T47D (cell line): ENCODE measurements at regions not wholly inside any gene's neighbourhood (a gene's known extent, or its start where the extent isn't known, plus 50 kb on each side); places are given as distances from the start of the nearest gene placed in this dataset.

Experiments used
- DNase-seq, 2 experiments: peaks; one replicate each; pipeline versions ENCODE4 v3.0.0 to v3.0.0-alpha.2; 2011 to 2012; ENCODE audit warnings: low read depth in 1 of 2, low spot score in 1 of 2
- JUND ChIP-seq: IDR thresholded peaks from 2 replicates; pipeline ENCODE4 v1.6.1; 2012; ENCODE audit warnings: low read depth
- in situ Hi-C: cut with HindIII; loops from 2 replicates; pipeline ENCODE4 v1.10.0; 2016; ENCODE audit warnings: low sequenced_read_pairs, low pct_unique_long_range_greater_than_20kb

DNA sequence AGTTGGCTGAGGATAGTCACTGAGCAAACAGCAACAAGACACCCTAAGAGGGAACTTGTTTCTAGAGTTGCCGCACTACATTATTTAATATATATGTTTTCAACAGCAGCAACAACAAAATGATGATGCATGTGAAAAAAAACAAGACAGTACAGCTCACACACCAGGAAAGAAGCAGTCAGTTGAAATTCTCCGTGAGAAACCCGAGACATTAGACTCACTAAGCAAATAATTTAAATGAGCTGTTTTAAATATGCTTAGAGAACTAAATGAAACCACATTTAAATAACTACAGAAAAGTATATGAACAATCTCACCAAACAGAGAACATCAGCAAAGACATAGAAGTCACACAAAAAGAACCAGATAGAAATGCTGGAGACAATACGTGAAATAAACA is 426.3 kb upstream of the PFKP start:
- no peak for TF ChIP-seq JUND
- DNase-seq: no peak
- in situ Hi-C loops: no loop called here

DNA sequence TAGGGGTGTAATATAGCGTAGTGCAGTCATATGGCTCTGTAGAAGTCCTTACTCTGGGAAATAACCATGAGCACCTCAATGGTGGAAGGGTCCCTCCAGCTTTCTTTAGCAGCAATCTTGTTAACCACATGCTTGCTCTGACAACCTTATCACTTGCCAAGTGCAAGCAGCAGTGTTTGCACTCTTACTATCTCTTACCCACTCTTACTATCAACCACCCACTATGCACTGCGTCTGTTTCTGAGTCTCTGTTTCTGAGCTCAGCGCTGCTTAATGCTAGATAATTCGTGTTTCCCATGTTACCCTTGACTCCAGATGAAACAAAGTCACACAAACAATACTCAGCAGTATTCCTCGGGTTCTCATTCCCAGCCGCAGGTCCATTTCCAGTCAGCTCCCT is 433.7 kb upstream of the PFKP start:
- DNase-seq: no peak
- TF ChIP-seq JUND: no peak
- in situ Hi-C loops: no loop called here

DNA sequence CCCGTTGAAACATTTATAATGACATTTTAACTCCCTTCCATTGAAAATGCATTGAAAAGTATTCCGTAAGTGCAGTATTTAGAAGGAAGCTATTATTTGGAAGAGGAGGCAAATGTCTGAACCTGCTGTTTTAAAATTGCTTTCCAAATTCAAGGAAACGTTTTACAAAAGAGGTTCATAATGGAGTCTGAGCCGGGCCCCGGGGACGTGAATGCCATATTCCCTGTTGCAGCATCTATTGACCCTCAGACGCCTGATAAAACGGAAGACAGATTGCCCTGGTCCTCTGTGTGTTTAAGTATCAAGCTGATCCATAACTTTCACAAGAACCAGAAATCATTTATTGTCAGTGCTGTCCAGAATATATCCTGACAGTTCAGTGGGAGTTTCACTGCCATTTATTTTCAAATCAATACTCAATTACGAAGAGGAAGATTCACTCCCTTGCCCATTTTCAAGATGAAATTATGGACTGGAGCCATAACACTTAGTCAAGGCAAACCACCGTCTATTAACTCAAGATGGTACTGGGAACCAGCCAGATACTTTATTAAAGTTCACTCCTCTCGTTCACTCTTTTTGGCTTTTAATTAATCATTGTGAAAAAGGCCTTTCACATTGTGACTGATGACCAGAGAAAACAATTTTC is 435.7 kb upstream of the PFKP start:
- DNase-seq: no peak
- no peak for TF ChIP-seq JUND
- in situ Hi-C loops: no loop called here

DNA sequence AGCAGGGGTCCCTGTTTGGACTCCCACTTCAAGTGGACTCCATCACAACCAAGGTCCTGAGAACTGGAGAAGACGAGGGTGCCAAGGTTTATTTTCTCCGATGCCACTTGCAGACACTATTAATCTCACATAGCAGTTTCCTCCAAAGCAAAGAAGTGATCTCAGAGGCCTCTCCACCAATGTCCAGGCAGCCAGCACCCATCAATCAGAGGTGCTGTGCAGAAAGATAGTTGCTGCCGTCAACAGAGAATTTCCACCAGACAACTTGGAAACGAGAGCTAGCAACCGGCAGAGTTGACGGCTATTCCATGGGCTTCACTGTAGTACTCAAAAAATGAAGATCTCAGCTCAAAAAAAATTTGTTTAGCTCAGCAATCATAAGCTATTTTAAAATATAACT is 438.6 kb upstream of the PFKP start:
- no peak for DNase-seq
- TF ChIP-seq JUND: no peak
- in situ Hi-C loops: no loop called here

DNA sequence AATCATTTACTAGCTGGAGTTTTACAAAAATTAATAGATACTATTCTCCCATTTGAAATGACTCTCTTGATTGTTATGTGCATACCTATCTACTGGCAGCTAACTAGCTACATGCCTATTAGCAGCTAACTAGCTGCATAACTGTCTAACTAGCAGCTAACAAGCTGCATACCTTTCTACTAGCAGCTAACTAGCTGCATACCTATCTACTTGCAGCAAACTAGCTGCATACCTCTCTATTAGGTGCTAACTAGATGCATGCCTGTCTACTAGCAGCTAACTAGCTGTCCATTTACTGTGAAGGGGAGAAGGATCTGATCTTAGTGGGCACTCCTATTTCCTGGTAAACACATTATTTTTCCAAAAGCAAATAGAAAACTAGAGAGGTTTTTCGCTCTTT is 439.4 kb upstream of the PFKP start:
- no peak for TF ChIP-seq JUND
- in situ Hi-C loops: no loop called here
- no peak for DNase-seq

DNA sequence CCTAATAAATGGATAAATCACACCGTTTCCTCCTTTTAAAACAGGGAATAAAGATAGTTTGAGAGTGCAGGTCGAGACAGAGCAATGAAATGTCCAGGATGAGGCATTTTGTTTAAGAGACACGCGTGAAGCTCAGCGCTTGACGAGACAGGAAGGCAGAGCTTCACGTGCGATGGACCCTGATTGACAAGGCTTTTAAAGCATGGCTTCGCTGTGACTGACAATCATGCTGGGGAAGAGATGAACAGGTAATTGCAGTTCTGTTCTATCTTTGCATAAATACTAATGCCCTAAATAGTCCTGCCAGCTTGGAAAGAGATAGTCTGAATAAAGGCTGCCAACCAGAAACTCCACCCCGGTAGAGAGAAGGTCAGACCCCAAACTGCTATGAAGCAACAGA is 442.3 kb upstream of the PFKP start:
- TF ChIP-seq JUND: no peak
- DNase-seq: no peak
- in situ Hi-C loops: no loop called here

DNA sequence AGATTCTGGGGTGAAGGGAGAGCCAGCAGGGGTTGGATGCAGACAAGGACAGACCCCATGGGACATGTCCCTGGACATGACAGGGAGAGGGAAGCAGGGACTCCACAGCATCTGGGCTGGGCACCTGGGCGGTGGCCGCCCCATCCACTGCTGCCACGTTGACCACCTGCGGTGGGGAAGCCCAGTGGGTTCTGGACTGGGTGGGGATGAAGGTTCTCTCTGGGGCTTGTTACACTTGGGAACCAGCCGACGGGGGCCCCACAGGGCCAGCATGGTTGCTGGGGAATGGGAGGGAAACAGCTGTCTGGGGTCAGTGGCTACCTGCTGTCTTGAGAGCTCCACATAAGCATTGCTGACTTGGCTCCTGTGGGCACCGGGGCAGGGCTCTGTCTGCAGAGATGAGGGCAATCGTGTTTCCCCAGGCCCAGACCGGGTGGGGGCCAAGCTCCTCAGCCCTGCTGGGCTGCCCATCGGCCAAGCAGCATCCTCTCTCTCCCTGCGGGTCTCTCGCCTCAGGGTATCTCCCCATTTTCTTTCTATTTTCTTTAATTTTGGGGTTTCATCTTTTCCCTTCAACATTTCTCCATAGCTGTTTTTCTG is 443.6 kb upstream of the PFKP start:
- in situ Hi-C loops: no loop called here
- no peak for TF ChIP-seq JUND
- no peak for DNase-seq

DNA sequence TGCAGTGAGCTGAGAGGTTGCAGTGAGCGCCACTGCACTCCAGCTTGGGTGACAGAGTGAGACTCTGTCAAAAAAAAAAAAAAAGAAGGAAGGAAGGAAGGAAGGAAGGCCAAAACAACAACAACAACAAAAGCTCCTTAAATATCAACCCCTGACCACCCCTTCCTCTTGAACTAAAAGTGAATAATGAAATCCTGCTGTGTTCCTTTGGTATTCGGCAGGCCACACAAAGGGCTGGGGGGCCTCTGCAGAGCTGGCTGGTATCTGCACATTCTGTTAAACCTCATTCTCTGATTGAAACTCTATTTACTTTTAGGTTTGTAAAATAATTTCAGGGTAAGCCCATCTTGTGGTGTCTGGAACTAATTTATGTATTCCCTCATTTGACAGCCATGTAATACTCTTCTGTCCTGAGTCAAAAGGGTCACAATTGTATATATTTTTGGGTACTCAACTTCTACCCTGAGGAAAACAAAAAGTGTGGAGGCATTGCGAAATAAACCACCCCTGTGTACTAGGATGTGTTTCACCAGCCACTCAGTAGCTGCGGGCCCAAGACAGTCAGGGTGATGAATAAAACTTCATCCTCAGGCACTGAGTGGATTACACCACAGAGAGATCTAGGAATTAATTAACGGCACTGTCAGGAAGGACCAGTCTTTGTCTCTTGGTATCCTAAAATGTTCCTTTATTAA is 446.4 kb upstream of the PFKP start:
- DNase-seq: no peak
- in situ Hi-C loops: no loop called here
- TF ChIP-seq JUND: no peak

DNA sequence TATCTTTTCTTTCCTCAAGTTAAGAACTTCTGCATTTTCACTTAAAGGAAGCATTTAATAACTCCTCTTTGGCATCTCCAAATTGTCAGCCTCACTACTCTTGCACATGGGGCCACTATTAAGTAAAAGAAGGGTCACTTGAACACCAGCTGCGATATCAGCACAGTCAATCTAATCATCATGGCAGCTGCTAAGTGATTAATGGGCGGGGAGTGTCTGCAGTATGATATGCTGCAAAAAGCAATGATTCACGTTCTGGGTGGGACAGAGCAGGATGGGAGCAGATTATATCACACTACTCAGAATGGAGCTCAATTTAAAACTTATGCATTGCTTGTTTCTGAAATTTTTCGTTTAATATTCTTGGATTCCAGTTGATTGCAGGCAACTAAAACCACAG is 447.4 kb upstream of the PFKP start:
- DNase-seq: no peak
- no peak for TF ChIP-seq JUND
- in situ Hi-C loops: no loop called here

DNA sequence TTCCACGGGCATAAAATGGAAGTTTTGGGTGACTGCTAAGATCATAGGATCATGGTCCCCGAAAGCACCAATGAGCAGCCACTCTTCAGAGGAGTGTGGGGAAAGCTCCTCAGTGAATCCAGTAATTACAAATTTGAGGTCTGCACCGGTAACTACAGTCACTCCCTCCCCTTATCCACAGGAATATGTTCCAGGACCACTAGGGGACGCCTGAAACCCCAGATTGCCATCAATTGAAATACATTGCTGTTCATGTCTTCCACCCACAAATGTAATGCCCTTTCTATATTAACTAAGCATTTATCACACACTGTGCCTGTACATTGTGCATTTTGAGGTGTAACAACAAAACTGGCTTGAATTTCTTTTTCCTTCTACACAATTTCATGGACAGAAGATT is 447.9 kb upstream of the PFKP start:
- TF ChIP-seq JUND: no peak
- in situ Hi-C loops: no loop called here
- DNase-seq: peak; percentile 11 to 39

DNA sequence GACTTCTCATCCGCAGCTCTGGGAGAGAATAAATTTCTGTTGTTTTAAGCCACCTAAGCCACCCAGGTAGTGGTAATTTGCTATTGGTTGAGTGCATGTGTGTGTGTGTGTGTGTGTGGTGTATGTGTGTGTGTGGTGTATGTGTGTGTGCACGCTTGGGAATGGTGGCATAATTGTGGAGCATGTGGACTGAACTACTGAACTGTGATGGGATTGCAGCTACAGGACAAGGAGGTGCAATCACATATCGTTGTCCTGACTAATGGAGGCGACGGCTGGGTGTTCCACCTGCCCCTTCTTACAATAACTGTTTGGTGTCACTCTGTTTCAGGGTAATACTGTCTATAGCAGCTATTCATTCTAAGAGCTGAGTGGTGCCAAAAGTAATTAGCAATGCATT is 448.7 kb upstream of the PFKP start:
- DNase-seq: no peak
- in situ Hi-C loops: no loop called here
- no peak for TF ChIP-seq JUND

DNA sequence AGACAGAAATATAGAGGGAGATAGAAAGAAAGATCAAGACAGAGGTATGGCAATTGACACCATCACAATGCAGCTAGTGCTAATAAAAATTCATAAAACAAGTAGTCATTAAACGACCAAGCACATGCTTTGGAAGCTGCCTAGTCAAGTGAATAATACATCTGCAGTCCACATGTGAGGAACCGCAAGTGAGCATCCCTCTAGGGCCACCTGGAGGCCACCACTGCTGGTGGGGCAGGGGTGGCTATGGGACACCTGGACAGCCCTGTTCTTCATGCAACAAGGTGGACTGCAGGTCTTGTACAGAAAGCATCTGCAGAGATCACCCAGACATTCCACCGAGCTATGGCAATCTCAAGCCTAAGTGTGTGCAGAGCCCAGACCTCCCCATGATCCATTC is 451.1 kb upstream of the PFKP start:
- in situ Hi-C loops: no loop called here
- DNase-seq: no peak
- TF ChIP-seq JUND: no peak

DNA sequence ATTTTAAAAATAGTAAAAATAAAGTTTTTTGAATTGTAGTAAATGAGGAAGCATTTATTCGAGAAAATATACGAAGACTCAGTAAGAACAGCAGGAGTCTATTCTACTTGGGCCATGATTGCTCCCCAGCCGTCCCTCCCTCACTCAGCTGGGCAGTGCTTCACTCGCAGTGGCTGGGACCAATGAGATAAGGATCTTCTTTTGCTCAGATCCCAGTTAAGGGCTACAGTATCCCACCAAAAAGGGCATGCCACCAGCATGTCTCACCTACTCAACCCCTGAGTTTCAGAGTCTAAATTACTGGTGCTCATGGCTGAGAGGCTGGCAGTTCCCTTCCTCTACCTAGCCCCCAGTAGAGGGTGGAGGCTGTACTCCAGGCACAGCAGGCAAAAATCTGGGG is 455.7 kb upstream of the PFKP start:
- no peak for DNase-seq
- no peak for TF ChIP-seq JUND
- in situ Hi-C loops: no loop called here
